HL-60 (cell line): ENCODE measurements at regions not wholly inside any gene's neighbourhood (a gene's known extent, or its start where the extent isn't known, plus 50 kb on each side); places are given as distances from the start of the nearest gene placed in this dataset.

Source experiments
- DNase-seq, 2 experiments: peaks; one replicate each; pipeline ENCODE4 v3.0.0-alpha.2; 2010 to 2020; ENCODE audit warnings: low read depth in 1 of 2, low spot score in 1 of 2
- H3K27ac ChIP-seq: fragments of 250-450 bp; sonication (Bioruptor Pico); replicated peaks from 2 replicates; pipeline ENCODE4 v1.5.1; 2020; ENCODE audit warnings: mild to moderate bottlenecking, moderate library complexity
- H3K27me3 ChIP-seq: fragments of 250-450 bp; sonication (Bioruptor Pico); 2 replicates; pipeline ENCODE4 v1.5.1; 2021; ENCODE audit warnings: mild to moderate bottlenecking, moderate library complexity; ENCODE audit not compliant: insufficient read depth, poor library complexity, severe bottlenecking
- H3K4me3 ChIP-seq: replicated peaks from 2 replicates; pipeline ENCODE4 v1.5.1; 2011; ENCODE audit warnings: mild to moderate bottlenecking, control low read depth, low read length; ENCODE audit not compliant: insufficient read depth
- CTCF ChIP-seq: IDR thresholded peaks from one replicate; pipeline ENCODE4 v1.5.1; 2011; ENCODE audit warnings: low read length, control low read depth, inconsistent platforms; ENCODE audit not compliant: insufficient read depth
- GABPA ChIP-seq: IDR thresholded peaks from 2 replicates; pipeline ENCODE4 v1.6.1; 2012; ENCODE audit warnings: low read depth
- POLR2AphosphoS5 ChIP-seq: IDR thresholded peaks from 2 replicates; pipeline ENCODE4 v1.6.1; 2012; ENCODE audit warnings: low read depth
- SPI1 ChIP-seq: IDR thresholded peaks from 2 replicates; pipeline ENCODE4 v1.6.1; 2012; ENCODE audit warnings: low read depth, mild to moderate bottlenecking, borderline replicate concordance
- TF ChIP-seq, protein P1 (sequence below): IDR thresholded peaks from 2 replicates; pipeline ENCODE4 v1.6.1; 2012; ENCODE audit warnings: low read depth; ENCODE audit not compliant: insufficient replicate concordance

DNA sequence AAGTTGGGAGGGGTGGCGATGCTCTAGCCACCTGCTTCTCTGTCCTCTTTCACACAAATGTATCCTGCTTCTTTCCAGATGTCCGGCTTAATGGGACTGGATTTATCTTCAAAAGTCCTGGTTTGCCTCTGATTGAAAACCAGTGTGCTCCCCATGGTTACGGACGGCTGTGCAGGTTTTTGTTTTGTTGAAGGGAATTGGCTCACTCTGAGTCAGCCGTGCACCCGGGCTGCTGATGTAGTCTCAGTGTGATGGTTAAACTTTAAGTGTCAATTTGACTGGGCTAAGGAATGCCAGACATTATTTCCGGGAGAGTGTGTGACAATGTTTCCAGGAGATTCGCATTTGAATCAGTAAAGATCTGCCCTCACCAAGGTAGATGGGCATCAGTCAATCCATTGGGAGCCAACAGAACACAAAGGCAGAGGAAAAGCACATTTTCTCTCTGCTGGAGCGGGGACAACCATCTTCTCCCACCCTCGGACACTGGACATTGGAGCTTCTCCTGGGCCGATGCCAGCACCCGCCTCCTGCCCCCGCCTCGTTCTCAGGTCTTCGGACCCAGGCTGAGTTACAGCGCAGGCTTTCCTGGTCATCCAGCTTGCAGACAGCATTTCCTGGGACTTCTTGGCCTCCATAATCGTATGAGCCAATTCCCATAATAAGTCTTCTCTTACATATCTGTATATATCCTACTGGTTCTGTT, 126.9 kb upstream of the TNRC6C start:
- H3K4me3 ChIP-seq = no peak overlapping the region
- no peak overlapping the region for H3K27ac ChIP-seq
- no peak for TF ChIP-seq GABPA
- TF ChIP-seq, protein P1, sequence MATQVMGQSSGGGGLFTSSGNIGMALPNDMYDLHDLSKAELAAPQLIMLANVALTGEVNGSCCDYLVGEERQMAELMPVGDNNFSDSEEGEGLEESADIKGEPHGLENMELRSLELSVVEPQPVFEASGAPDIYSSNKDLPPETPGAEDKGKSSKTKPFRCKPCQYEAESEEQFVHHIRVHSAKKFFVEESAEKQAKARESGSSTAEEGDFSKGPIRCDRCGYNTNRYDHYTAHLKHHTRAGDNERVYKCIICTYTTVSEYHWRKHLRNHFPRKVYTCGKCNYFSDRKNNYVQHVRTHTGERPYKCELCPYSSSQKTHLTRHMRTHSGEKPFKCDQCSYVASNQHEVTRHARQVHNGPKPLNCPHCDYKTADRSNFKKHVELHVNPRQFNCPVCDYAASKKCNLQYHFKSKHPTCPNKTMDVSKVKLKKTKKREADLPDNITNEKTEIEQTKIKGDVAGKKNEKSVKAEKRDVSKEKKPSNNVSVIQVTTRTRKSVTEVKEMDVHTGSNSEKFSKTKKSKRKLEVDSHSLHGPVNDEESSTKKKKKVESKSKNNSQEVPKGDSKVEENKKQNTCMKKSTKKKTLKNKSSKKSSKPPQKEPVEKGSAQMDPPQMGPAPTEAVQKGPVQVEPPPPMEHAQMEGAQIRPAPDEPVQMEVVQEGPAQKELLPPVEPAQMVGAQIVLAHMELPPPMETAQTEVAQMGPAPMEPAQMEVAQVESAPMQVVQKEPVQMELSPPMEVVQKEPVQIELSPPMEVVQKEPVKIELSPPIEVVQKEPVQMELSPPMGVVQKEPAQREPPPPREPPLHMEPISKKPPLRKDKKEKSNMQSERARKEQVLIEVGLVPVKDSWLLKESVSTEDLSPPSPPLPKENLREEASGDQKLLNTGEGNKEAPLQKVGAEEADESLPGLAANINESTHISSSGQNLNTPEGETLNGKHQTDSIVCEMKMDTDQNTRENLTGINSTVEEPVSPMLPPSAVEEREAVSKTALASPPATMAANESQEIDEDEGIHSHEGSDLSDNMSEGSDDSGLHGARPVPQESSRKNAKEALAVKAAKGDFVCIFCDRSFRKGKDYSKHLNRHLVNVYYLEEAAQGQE = no peak
- TF ChIP-seq CTCF = no peak
- TF ChIP-seq SPI1 = no peak
- no peak for TF ChIP-seq POLR2AphosphoS5
- no peaks in the 10 kb centered on the region for H3K27me3 ChIP-seq
- DNase-seq = no peak

DNA sequence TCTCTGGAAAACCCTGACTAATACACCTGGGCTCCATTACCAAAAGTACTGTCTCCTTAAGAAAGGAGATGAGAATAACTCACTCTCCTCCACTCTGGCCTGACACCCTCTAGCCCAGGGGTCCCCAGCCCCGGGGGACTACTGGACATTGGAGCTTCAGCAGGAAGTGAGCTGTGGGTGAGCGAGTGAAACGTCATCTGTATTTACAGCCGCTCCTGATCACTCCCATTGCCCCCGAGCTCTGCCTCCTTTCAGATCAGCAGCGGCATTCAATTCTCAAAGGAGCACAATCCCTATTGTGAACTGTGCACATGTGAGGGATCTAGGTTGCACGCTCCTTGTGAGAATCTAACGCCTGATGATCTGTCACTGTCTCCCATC, 126.3 kb upstream of the TNRC6C start:
- no peaks in the 10 kb centered on the region for H3K27me3 ChIP-seq
- no peak overlapping the region for H3K4me3 ChIP-seq
- DNase-seq = no peak

GRCh38 chr17:77833769-77834168, 124.7 kb upstream of the TNRC6C start:
- DNase-seq = no peak
- Histone ChIP-seq H3K4me3 (no peak overlapping the region), H3K27me3 (no peaks in the 10 kb centered on the region), H3K27ac (no peak overlapping the region)
- no peak for TF ChIP-seq GABPA
- TF ChIP-seq POLR2AphosphoS5 = no peak

More for the DNA sequence above, 126.3 kb upstream of the TNRC6C start:
- TF ChIP-seq, protein P1 = no peak
- TF ChIP-seq CTCF (no peak), SPI1 (no peak), POLR2AphosphoS5 (no peak), GABPA (no peak)
- H3K27ac ChIP-seq = no peak overlapping the region

DNA sequence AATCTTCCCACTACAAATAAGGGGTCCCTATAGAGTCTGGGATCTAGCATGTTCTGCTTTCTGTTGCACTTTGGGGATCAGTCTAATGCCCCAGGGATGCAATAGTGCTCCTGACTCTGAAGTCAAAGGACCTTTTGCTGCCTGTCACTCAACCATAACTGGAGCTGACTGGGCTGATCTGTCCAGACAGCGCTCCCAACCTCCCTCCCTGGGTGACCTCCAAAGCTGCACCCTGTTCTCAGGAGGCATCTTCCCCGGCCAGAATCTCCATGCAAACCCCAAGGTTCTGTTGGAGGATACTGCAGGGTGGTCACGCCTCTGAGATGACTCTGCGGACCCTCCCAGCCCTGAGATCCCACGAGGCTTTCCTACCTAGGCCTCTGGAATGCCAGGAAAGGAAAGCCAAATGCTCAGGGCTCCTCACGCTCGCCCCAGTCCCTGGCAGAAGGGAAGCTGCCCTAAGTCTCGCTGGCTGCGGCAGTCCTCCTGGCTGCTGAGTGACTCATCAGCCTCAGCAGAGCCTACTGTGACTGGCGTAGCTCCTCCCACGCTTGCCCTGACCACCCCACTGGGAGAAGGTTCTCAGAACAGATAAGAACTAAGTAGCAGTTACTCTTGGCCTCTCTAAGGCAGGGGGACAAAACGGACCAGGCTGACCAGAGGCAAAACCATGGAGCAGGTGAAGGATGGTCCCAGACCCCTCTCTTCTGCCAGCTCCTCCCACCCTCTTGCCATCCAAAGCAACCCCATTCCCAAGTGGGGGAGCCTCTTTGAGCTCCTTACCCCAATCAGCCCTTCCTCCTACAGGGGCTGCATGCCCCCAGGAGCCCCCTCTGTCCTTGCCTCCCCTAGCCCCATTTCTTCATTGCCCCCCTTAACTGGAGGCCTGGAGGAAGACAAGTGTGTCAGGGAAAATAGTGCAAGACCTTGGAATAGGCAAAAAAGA, 124.1 kb upstream of the TNRC6C start:
- peak; percentile 38 to 68 for DNase-seq
- Histone ChIP-seq H3K4me3 (no peak overlapping the region), H3K27me3 (no peaks in the 10 kb centered on the region)

More for the DNA sequence above, 124.1 kb upstream of the TNRC6C start:
- TF ChIP-seq, protein P1 = no peak
- no peak for TF ChIP-seq CTCF
- TF ChIP-seq GABPA = no peak
- TF ChIP-seq POLR2AphosphoS5 = no peak
- no peak for TF ChIP-seq SPI1
- no peak overlapping the region for H3K27ac ChIP-seq
